ENCODE measurements at regions not wholly inside any gene's neighbourhood (a gene's known extent, or its start where the extent isn't known, plus 50 kb on each side); places are given as distances from the start of the nearest gene placed in this dataset.

DNA sequence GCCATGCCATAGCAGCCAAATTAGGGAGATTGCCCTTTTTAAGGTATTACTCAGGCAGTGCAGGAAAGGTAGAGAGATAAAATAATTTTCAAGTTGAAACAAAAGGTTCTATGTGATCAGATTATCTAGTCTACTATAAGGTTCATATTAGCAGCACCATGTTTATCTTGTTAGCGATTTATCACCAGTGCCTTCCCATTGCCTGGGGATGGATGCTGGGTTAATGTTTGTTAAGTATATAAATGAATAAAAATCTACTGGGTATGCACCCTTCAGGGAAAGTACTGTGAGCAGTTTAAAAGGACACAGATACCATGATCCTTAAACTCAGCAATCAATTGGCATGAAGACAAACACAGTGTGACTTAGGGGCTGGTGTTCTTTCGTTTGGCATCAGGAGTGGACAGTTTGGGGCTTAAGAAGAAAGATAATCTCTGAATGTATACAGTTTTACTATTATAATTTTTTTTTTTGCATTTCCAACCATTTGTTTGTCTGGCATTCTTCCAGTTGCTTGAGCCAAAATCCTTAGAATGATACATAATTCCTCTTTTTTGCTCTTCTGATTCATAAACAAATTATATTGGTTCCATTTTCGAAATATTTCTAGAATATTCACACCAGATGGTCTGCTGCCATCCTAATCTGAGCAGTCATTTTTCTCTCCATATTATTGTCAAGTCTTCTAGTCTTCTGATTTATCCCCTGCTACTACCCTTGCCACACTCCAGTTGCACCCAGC, 512.8 kb upstream of the SLC8A1 start:
- TF ChIP-seq, protein P1, sequence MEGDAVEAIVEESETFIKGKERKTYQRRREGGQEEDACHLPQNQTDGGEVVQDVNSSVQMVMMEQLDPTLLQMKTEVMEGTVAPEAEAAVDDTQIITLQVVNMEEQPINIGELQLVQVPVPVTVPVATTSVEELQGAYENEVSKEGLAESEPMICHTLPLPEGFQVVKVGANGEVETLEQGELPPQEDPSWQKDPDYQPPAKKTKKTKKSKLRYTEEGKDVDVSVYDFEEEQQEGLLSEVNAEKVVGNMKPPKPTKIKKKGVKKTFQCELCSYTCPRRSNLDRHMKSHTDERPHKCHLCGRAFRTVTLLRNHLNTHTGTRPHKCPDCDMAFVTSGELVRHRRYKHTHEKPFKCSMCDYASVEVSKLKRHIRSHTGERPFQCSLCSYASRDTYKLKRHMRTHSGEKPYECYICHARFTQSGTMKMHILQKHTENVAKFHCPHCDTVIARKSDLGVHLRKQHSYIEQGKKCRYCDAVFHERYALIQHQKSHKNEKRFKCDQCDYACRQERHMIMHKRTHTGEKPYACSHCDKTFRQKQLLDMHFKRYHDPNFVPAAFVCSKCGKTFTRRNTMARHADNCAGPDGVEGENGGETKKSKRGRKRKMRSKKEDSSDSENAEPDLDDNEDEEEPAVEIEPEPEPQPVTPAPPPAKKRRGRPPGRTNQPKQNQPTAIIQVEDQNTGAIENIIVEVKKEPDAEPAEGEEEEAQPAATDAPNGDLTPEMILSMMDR (conservative IDR thresholded peaks at IDR 0.05) = no peak
- TF ChIP-seq EZH2 (IDR thresholded peaks at IDR 0.05; ENCODE audit: low read depth) = no peak

Measured in PC-9 (cell line).